Activated T-cell treated with anti-CD3 and anti-CD28 coated beads for 4 hours (primary cell): ENCODE measurements at regions not wholly inside any gene's neighbourhood (a gene's known extent, or its start where the extent isn't known, plus 50 kb on each side); places are given as distances from the start of the nearest gene placed in this dataset.

ENCODE experiments used
- DNase-seq: peaks from one replicate; pipeline ENCODE4 v3.0.0-alpha.2; 2020

DNA sequence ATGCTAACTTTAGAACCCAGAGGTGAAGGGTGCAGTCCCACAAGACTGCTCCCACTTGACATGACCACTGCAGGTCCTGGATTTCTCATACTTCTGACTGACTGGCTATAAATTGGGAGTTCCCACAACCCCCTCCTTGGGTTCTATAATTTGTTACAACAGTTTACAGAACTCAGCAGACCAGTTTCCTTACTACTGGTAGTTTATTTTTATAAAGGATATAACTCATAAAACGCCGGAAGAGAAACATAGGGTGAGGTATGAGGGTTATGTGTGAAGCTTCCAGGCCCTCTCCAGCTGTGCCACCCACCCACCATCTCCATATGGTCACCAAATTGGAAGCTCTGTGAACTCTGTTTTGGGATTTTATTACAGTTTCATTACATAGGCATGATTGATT lies 839.6 kb downstream of the TSN start:
- no peak for DNase-seq

DNA sequence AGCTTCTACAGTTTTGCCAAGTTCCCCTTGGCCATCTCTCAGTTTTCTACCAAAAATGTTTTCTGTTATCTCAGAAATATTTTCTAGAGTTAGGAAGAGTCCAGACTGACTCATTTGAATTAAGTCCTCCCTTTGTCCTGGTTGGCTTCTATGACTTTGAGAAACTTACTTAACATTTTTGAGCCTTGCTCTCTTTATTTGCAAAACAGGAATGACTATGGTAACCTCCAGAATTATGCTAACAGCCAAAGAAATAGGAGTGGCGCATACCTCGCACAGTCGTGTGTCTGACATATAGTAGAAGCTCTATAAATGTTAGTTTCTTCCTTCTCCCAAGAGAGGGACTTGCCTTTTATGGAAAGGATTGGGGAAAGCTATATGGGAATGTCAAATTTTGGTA lies 841.1 kb downstream of the TSN start:
- no peak for DNase-seq

- DNase-seq, result no peak
Measured at GRCh38 chr2:122598784-122599183, 843.3 kb downstream of the TSN start.

- DNase-seq, result no peak
Measured at GRCh38 chr2:122610948-122611609, 855.6 kb downstream of the TSN start.

DNA sequence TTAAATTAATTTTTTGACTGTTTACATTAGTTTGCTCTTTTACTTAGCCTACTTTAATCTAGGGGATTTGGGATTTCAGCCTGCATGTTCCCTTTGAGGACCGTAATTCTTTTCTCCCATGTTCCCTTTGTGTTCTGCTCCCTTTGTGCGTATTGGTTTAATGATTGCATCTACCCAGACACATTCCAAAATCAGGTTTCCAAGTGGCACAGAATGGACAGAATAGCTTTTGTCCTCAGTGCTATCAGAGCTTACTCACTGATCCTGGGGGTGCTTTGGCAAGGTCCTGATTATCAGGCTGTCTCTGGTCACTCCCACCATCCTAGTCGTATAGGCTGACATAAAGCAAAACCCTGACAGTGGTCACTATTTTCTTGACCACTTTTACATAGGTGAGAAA lies 867.5 kb downstream of the TSN start:
- DNase-seq, result no peak

- no peak for DNase-seq
Measured at GRCh38 chr2:122627388-122627787, 871.9 kb downstream of the TSN start.

GRCh38 chr2:122634256-122634655 lies 878.8 kb downstream of the TSN start:
- no peak for DNase-seq

DNA sequence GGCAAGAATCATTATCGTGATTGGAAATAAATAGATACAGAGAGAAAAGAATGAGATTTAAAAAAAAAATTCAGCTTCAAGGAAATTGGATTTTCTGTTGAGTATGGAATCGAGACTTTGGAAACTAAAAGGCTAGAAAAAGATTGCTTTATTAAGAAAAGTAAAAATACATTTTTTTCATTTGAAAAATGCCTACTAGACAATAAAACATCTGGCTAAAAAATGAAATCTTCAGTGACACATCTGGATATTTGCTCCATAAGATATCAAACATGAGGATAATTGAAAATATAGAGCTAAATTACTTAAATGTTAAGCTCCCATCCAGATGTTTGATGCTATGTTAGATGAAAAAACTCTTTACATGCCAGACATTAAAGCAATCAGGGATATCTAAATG lies 879.5 kb downstream of the TSN start:
- DNase-seq, result no peak

- no peak for DNase-seq
Measured at GRCh38 chr2:122635686-122636085, 880.2 kb downstream of the TSN start.

DNA sequence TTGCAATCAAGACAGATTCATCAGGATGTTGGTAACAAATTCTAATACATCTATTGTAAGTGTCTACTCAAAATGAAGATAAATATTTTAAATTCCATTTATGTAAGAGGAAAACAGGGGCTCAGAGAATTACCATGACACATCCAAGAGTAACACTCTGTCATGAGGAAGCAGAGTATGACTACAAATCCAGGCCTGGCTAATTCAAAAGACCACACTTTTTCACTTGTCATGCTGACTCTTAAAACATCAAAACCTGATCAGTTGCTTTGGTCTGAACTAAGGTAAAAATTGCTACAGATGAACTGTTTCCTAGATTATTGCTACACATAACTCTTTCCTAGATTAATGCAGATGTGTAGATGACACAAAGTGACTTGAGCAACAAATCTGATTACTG lies 880.6 kb downstream of the TSN start:
- DNase-seq, result no peak

GRCh38 chr2:122639176-122639575 lies 883.7 kb downstream of the TSN start:
- DNase-seq, result no peak

DNA sequence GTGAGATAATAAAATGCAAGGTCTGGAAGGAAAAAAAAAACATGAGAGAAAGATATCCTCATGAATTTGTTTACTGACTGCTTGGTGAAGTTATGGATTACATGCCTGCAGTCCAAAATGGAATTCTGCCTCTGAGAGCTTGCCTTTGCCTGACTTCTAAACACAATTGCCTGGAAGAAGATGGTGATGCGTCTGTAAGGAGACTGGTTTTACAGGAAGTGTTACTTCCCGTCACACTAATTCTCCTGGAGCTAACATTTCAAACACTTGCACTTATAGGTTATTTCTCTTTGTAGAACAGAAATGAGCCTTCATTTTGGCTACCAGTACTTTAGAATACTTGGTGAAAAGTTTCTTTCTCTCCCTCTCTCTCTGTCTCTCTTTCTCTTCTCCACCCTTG lies 884.3 kb downstream of the TSN start:
- no peak for DNase-seq

- no peak for DNase-seq
Measured at GRCh38 chr2:122643725-122644329, 888.4 kb downstream of the TSN start.

- no peak for DNase-seq
Measured at GRCh38 chr2:122651236-122651635, 895.8 kb downstream of the TSN start.

GRCh38 chr2:122651780-122652179 lies 896.3 kb downstream of the TSN start:
- no peak for DNase-seq

GRCh38 chr2:122652670-122653069 lies 897.2 kb downstream of the TSN start:
- DNase-seq, result no peak

DNA sequence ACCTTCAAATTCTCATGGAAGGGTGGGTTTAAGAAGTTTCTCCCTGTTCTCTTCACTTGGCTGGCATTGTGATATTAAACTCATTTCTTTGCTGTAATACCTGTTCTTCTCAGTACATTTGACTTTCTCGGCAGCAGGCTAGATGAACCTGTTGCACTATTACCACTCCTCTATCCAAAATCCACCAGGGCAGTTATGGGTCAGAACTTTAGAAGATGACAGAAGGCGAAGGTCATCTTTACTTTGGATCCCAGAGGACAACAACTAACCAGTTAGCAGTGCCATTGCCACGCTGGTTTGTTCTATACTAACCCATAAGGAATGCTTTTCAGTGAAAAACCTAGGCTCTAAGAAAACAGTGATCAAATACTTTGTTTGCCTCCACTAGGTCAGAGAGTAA lies 901.0 kb downstream of the TSN start:
- no peak for DNase-seq

- DNase-seq, result no peak
Measured at GRCh38 chr2:122660786-122661634, 905.6 kb downstream of the TSN start.

- DNase-seq, result no peak
Measured at GRCh38 chr2:122663620-122664019, 908.2 kb downstream of the TSN start.

DNA sequence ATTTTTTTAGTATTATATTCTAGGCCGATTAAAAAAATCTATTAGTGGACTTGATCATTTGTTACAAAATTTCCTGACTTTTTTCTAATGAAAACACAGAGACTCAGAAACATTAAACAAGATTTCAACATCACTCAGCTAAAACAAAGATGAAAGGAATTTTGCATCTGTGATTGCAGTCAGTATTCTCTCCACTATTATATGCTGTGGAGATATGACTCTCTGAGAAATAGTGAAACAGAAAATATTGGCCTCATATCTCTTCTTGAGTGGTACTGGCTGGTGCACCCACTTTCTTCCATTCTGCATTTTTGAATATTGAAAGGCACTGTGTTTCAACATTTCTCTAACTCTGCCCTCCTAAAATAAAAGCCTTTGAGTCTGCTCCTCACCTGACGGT lies 914.2 kb downstream of the TSN start:
- DNase-seq, result no peak

DNA sequence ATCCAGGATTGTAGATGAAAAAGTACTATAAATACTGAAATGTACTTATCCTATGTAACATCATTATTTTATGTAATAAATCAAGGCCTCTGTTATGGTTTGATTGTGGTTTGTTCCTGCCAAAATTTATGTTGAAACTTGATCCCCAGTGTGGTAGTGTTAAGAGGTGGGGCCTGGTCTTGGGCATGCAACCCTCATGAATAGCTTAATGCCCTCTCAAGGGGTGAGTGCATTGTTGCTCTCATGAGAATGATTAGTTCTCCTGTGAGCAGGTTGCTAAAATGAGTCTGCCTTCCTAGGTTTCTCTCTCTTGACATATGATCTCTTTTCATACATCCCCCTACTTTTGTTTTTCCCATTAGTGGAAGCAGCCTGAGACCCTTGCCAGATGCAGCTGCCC lies 915.4 kb downstream of the TSN start:
- no peak for DNase-seq

GRCh38 chr2:122680662-122681061 lies 925.2 kb downstream of the TSN start:
- no peak for DNase-seq

- DNase-seq, result no peak
Measured at GRCh38 chr2:122681626-122682025, 926.2 kb downstream of the TSN start.

- no peak for DNase-seq
Measured at GRCh38 chr2:122682356-122682755, 926.9 kb downstream of the TSN start.
